CD4-positive, alpha-beta T cell treated with Interleukin-12 subunit alpha and Interleukin-12 subunit beta, for 1 hour (primary cell): ENCODE measurements at regions not wholly inside any gene's neighbourhood (a gene's known extent, or its start where the extent isn't known, plus 50 kb on each side); places are given as distances from the start of the nearest gene placed in this dataset.
"Not testable (repeated sequence)": the region's sequence is repeated elsewhere in the genome, so short reads cannot be mapped to it uniquely, and the experiment has no call there.

Source experiments
- DNase-seq: peaks from one replicate; pipeline ENCODE4 v3.0.0-alpha.2; 2020

- no peak for DNase-seq
Measured at GRCh38 chr9:117775591-117775990, 71.4 kb downstream of the TLR4 start.

GRCh38 chr9:117777823-117778222, 73.6 kb downstream of the TLR4 start:
- no peak for DNase-seq

DNA sequence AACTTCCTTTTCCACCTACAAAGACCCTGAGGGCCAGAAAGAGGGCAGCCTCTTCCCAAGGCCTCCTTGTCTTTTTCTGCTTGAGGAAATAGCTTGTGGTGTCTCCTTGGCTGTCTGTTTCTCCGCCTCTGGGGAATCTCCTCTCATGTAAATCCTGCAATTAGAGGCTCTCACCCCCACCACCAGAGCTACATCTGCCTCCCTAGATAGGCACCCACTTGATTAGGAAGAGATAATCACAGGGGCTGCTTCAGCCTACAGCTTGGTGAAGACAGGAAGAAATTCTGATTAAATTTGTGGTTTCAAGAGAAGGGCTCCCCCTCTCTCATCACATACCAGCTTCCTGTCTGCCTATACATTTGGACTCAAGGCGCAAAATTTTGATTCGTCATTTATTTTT, 75.6 kb downstream of the TLR4 start:
- DNase-seq = no peak

DNA sequence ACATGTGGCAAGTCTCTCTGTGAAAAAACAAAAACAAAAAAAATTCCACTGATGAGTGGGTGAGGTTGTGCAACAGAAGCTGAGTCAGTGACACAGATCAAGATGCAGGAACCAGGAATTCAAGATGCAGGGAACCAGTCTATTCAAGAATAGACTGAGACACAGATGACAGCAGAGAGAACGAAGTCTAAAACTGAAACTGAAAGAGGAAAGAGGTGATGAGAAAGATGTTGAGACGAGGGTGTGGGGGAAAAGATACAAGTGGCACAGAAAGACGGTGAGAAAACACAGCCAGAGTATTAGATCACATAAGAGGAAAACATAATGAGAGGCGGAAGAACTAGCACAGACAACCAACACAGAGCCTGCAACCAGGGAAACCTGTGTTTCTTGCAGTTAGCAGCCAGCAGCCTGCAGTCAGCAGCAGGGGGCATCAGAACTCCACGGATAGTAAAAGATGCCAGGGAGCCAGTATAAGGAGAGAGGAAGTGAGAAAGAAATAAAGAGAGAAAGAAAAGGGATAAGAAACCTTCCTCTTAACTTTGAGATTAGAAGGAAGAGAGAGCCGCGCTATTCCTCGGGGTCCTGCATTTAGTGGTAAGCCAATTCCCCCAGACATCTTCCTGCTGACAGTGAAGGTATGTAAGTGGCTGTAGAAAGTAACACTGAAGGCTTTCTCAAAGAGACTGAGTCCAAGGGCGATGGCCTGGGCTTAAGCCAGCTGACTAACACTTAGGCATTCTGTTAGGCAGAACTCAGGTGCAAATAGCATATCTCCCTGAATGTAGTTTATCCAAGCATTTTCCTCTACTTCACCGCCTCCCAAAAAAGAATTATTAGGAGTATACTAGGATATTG, 79.0 kb downstream of the TLR4 start:
- peak; percentile 72 for DNase-seq

DNA sequence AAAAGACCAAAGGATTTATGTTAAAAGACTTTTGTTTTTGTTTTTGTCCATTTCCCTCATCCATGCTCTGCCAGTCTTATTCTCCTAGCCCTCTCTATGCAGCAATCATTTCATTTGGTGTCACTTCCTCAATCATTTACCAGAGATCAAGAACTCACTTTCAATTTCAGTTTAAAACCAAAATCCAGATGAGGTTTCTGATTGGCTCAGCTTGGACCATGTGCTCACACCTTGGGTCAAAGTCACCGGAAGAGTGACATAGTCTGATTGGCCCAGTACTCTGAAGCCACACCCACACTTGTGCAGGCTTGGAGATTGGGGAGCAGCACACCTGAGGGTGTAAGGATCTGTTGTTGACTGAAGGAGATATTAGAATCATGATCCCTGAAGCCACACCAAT, 79.6 kb downstream of the TLR4 start:
- peak; percentile 70 for DNase-seq

- no peak for DNase-seq
Measured at GRCh38 chr9:117784996-117785395, 80.8 kb downstream of the TLR4 start.

DNA sequence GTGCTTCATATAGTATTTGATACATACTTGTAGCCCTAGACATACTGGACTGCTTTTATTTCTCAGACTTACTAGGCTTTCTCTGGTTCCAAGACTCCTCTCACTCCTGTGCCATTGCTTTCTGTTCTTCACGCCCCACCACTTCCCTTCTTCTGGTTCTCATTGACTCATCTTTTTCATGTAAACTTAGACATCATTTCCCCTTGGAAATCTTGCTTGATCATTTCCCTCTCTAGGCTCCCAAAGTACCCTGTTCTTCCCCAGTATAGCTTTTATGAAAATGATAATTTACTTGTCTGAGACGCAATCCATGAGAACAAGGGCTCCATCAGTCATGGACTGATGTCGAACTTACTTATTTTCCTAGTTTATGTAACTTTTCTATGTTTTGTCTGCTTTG, 83.5 kb downstream of the TLR4 start:
- DNase-seq = no peak

- DNase-seq = no peak
Measured at GRCh38 chr9:117795271-117795670, 91.1 kb downstream of the TLR4 start.

DNA sequence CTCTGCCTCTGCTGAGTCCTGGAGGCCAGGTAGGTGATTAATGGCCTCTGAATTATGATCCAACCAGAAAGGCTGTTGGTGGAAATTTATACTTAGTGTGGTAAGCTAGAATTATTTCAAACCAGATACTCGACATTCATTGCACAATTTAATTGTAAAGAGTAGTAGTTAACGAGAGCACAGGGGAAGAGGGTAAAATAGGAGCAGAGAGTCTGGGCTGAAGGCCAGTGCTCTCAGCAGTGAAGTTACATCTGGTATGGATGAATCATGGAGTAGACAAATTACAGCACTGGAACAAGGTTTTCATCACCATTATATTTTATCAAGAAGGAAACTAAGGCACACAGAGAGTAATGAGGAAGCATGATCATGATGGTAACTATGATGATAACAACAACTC, 92.5 kb downstream of the TLR4 start:
- no peak for DNase-seq

DNA sequence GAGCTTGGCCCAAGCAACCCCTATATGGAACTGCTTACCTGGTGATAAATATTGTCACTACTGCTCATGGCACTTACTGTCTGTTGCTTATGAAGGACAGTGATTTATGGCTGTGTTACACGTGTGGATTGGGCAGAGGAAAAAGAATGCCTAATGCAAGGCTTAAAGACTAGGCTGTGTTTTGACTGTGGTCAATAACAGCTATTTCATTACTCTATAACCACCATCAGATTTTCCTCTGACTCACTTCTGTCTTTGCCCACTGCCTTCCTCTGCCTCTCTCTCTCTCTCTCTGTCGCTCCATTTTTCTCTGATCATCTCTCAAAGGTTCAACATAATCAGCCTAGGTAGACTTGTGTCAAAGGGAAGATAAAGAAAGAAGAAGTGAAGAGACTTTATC, 96.2 kb downstream of the TLR4 start:
- no peak for DNase-seq

GRCh38 chr9:117809751-117810150, 105.5 kb downstream of the TLR4 start:
- DNase-seq = no peak

DNA sequence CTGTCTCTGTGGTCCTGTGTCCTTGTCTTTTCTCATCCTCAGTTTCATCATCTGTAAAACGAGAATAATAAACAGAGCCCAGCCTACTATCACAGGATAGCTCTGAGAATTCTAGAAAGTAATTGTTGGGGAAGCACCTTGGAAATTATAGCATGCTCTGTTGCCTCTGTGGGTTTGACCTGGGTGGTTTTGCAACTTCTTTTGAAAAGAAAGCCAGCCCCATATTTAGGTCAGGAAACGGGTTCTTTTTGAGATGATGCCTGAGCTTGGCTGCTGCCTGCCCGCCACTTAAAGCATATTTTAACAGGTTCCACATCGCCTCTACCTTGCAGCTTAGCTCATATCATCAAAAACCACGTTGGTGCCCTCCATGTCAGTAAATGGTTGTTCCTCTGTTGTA, 111.1 kb downstream of the TLR4 start:
- peak; percentile 2 for DNase-seq

DNA sequence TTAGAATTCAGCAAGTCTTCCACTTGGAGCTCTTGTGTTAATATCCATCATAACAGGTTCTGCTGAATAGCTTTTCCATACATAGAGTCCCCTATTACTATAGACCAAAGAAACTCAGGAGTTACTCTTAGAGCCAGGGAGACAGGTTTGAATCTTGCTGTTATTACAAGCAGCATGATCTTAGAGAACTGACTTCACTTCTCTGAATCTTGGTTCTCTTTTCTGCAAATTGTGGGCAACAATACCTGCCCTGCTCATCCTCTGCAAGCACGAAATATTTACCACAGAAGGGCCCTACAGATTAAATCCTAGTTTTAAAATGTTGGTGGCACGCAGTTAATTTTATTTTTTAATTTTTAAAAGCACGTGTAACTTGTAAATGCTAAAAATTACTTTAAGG, 111.7 kb downstream of the TLR4 start:
- DNase-seq = no peak

GRCh38 chr9:117821954-117822353, 117.8 kb downstream of the TLR4 start:
- DNase-seq = no peak

DNA sequence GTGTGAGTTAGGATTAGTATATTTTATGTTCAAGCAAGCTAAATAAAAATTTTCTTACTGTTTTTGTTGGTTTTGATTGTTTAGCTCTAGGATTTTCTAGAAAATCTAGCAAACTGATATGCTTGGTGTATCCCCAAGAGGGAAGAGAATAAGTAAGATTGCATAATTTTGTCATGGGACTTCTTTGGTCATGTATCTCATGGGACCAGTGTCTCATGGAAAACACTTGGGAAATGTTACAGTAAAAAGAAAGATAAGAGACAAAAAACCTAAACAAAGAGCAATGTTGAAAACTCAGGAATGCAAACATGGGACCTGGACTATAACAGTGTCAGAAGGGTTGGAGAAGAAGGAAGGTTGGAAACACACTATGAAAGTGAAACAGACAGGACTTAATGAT, 119.4 kb downstream of the TLR4 start:
- DNase-seq = no peak

GRCh38 chr9:117825609-117826347, 121.6 kb downstream of the TLR4 start:
- DNase-seq = peak; percentile 55

- no peak for DNase-seq
Measured at GRCh38 chr9:117826837-117827236, 122.6 kb downstream of the TLR4 start.

- no peak for DNase-seq
Measured at GRCh38 chr9:117827456-117827855, 123.3 kb downstream of the TLR4 start.

DNA sequence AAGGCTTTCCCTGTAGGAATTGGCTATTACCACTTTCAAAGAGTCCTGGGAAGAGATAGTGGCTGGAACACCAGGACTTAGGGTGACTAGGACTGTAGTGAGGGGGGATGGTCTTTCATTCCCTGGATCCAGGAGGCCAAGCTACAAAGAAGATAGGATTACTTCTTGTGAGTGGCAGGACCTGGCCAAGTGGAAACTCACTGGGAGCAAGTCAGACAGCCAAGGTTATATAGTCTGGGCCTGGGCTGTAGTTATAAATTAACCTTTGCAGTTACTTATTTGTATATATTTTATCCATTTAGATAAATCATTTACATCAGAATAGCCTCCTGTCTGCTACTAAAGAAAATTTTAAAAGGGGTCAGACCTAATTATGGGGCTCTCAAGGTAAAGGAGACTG, 124.3 kb downstream of the TLR4 start:
- DNase-seq = no peak

- DNase-seq = no peak
Measured at GRCh38 chr9:117835798-117836197, 131.6 kb downstream of the TLR4 start.

DNA sequence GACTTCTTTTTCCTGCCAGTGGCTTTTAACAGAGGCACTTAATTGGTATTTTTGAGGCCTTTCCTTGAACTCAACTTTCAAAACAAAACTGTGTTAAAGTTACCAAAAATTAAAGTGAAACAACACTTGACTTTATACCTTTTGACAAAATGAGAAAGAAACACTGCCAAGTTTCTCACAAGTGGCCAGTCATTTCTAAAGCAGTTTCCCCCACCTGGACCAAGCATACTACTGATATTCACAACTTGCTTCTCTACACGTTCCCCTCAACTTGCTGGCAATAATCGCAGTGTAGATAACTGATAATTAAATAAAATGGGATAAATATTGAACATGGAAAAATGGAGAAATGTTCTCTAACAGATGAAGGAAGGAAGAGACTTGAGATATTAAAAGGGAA, 135.7 kb downstream of the TLR4 start:
- no peak for DNase-seq

DNA sequence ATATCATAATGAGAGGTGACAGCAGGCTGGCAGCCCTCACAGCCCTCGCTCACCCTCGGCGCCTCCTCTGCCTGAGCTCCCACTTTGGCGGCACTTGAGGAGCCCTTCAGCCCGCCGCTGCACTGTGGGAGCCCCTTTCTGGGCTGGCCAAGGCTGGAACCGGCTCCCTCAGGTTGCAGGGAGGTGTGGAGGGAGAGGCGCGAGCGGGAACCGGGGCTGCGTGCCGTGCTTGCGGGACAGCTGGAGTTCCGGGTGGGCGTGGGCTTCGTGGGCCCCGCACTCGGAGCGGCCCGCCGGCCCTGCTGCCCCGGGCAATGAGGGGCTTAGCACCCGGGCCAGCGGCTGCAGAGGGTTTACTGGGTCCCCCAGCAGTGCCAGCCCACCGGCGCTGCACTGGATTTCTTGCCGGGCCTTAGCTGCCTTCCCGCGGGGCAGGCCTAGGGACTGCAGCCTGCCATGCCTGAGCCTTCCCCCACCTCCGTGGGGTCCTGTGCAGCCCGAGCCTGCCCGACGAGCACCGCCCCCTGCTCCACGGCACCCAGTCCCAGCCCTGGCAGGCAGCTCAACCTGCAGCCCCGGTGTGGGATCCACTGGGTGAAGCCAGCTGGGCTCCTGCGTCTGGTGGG, 147.7 kb downstream of the TLR4 start:
- DNase-seq = not testable (repeated sequence)

DNA sequence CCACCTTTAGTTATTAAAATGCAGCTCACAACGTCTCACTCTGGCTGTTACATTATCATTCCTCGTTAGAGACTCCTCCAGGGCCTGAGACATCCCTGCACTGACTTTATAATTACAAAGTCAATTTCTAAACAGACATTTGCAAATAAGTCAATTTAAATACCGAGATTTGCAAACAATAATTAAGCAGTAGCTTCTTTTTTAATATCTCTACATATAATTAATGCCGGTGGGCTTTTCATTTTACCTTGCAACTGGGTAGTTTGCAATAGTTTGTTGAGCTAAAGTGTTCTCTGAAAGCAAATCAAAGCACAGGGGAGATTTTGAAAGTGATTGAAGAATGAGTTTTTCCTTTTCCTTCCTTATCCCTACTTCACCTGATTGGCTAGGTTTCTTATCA, 154.4 kb downstream of the TLR4 start:
- no peak for DNase-seq

GRCh38 chr9:117860849-117861248, 156.6 kb downstream of the TLR4 start:
- DNase-seq = no peak
